ENCODE measurements at regions not wholly inside any gene's neighbourhood (a gene's known extent, or its start where the extent isn't known, plus 50 kb on each side); places are given as distances from the start of the nearest gene placed in this dataset.

DNA sequence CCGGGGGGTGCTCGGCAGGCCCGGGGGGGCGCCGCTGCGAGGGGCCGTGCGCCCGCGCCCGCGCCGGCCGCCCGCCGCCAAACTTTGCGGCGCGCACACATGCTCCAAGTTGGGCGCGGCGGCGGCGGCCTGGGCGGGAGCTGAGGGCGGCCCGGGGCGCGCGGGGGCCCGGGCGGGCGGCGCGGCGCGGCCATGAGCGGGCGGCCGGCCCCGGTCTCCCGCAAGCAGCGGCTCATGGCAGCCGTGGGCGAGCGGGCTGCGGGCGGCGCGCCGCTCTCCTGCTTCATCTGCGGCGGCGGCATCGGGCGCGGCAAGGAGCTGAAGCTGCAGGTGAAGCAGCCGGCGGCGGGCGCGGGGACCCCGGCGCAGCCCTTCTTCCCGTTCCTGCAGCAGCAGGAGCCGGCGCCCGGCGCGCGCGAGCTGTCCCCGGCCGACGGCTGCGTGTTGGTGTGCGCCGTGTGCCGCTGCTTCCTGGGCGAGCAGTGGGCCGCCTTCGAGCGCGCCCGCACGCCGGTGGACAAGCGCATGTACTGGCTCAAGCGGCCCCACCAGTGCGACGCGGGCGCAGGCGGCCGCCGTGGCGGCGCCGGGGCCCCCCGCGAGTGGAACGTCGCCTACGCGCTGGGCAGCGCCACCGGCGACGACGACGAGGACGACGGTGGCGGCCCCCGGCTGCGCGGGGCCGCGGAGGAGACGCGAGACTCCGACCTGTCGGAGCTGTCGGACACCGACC lies 57.2 kb upstream of the CIBAR2 start:
- Histone ChIP-seq H3K4me3 (ENCODE audit: low read depth in 1 of 2, low read length in 2 of 2) (no peak overlapping the region), H3K79me2 (ENCODE audit: insufficient read depth, low read length) (no peaks in the 10 kb centered on the region), H2AFZ (ENCODE audit: low read depth, low read length) (no peak overlapping the region), H3K4me1 (ENCODE audit: insufficient read depth, low read length) (no peaks in the 10 kb centered on the region), H3K27me3 (ENCODE audit: insufficient read depth, low read length, poor library complexity) (peaks cover 19% of the 10 kb centered on the region), H3K27ac (ENCODE audit: low read length) (no peak overlapping the region), H3K9me3 (ENCODE audit: insufficient read depth, low read length, severe bottlenecking) (no peaks in the 10 kb centered on the region), H3K4me2 (ENCODE audit: insufficient read depth, low read length) (no peak overlapping the region), H4K20me1 (ENCODE audit: insufficient read depth, low read length) (no peaks in the 10 kb centered on the region; the same call in 1 of the 2 replicates), H3K36me3 (ENCODE audit: insufficient read depth, low read length) (no peaks in the 10 kb centered on the region), H3K9ac (ENCODE audit: low read depth, low read length) (no peak overlapping the region)
- DNase-seq (no peak), ATAC-seq (ENCODE audit: insufficient read depth, low read depth) (no peak)
- TF ChIP-seq, protein P1, sequence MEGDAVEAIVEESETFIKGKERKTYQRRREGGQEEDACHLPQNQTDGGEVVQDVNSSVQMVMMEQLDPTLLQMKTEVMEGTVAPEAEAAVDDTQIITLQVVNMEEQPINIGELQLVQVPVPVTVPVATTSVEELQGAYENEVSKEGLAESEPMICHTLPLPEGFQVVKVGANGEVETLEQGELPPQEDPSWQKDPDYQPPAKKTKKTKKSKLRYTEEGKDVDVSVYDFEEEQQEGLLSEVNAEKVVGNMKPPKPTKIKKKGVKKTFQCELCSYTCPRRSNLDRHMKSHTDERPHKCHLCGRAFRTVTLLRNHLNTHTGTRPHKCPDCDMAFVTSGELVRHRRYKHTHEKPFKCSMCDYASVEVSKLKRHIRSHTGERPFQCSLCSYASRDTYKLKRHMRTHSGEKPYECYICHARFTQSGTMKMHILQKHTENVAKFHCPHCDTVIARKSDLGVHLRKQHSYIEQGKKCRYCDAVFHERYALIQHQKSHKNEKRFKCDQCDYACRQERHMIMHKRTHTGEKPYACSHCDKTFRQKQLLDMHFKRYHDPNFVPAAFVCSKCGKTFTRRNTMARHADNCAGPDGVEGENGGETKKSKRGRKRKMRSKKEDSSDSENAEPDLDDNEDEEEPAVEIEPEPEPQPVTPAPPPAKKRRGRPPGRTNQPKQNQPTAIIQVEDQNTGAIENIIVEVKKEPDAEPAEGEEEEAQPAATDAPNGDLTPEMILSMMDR (IDR thresholded peaks at IDR 0.05; ENCODE audit: borderline replicate concordance, extremely low read depth, low read length, poor library complexity, severe bottlenecking), result no peak
- TF ChIP-seq EZH2 (IDR thresholded peaks at IDR 0.05; ENCODE audit: borderline replicate concordance, low read depth, low read length, severe bottlenecking), result no peak

DNA sequence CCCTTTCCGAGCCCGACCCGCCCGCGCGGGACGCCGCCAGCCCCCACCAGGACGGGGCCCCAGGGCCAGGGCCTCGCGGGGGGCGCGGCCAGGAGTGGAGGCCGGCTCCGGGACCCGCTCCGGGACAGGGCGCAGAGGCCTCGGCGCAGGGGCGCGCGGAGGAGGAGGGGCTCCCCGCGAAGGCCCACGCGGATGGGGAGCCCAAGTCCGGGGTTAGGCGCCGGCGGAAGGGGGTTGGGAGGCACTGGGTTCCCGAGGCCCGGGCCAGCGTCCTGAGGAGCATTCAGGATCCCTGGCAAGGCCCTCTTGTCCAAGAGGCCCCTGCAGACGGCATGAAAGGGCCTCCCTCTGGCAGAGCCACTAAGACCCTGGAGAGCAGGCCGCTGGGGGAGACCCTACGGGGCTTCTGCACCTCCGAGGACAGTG lies 57.8 kb upstream of the CIBAR2 start:
- TF ChIP-seq, protein P1 (IDR thresholded peaks at IDR 0.05; ENCODE audit: borderline replicate concordance, extremely low read depth, low read length, poor library complexity, severe bottlenecking), result no peak
- TF ChIP-seq EZH2 (IDR thresholded peaks at IDR 0.05; ENCODE audit: borderline replicate concordance, low read depth, low read length, severe bottlenecking), result no peak
- Histone ChIP-seq H3K27me3 (ENCODE audit: insufficient read depth, low read length, poor library complexity) (peaks cover 15% of the 10 kb centered on the region), H3K36me3 (ENCODE audit: insufficient read depth, low read length) (no peaks in the 10 kb centered on the region)

GRCh38 chr16:85170590-85171003 lies 58.3 kb upstream of the CIBAR2 start:
- DNase-seq, result no peak
- H3K9me3 ChIP-seq (ENCODE audit: insufficient read depth, low read length, severe bottlenecking), result no peaks in the 10 kb centered on the region
- no peak overlapping the region for H3K27ac ChIP-seq (ENCODE audit: low read length)
- no peaks in the 10 kb centered on the region for H3K79me2 ChIP-seq (ENCODE audit: insufficient read depth, low read length)
- H2AFZ ChIP-seq (ENCODE audit: low read depth, low read length), result no peak overlapping the region
- H3K4me3 ChIP-seq (ENCODE audit: low read depth in 1 of 2, low read length in 2 of 2), result no peak overlapping the region
- H4K20me1 ChIP-seq (ENCODE audit: insufficient read depth, low read length), result no peaks in the 10 kb centered on the region; the same call in 1 of the 2 replicates
- peaks cover 10% of the 10 kb centered on the region for H3K27me3 ChIP-seq (ENCODE audit: insufficient read depth, low read length, poor library complexity)
- H3K9ac ChIP-seq (ENCODE audit: low read depth, low read length), result no peak overlapping the region
- ATAC-seq (ENCODE audit: insufficient read depth, low read depth), result no peak
- no peak overlapping the region for H3K4me2 ChIP-seq (ENCODE audit: insufficient read depth, low read length)
- no peaks in the 10 kb centered on the region for H3K4me1 ChIP-seq (ENCODE audit: insufficient read depth, low read length)
- H3K36me3 ChIP-seq (ENCODE audit: insufficient read depth, low read length), result no peaks in the 10 kb centered on the region
- TF ChIP-seq EZH2 (IDR thresholded peaks at IDR 0.05; ENCODE audit: borderline replicate concordance, low read depth, low read length, severe bottlenecking), result no peak
- TF ChIP-seq, protein P1 (IDR thresholded peaks at IDR 0.05; ENCODE audit: borderline replicate concordance, extremely low read depth, low read length, poor library complexity, severe bottlenecking), result no peak

More for the DNA sequence above, 57.8 kb upstream of the CIBAR2 start:
- H3K9ac ChIP-seq (ENCODE audit: low read depth, low read length), result no peak overlapping the region
- H3K4me3 ChIP-seq (ENCODE audit: low read depth in 1 of 2, low read length in 2 of 2), result no peak overlapping the region
- no peak for ATAC-seq (ENCODE audit: insufficient read depth, low read depth)
- no peak overlapping the region for H3K27ac ChIP-seq (ENCODE audit: low read length)
- H3K4me2 ChIP-seq (ENCODE audit: insufficient read depth, low read length), result no peak overlapping the region
- no peaks in the 10 kb centered on the region for H3K9me3 ChIP-seq (ENCODE audit: insufficient read depth, low read length, severe bottlenecking)
- no peak for DNase-seq
- H3K4me1 ChIP-seq (ENCODE audit: insufficient read depth, low read length), result no peaks in the 10 kb centered on the region
- H3K79me2 ChIP-seq (ENCODE audit: insufficient read depth, low read length), result no peaks in the 10 kb centered on the region
- H4K20me1 ChIP-seq (ENCODE audit: insufficient read depth, low read length), result no peaks in the 10 kb centered on the region; the same call in 1 of the 2 replicates
- no peak overlapping the region for H2AFZ ChIP-seq (ENCODE audit: low read depth, low read length)
